Liver (tissue), 8 donors: ENCODE measurements at regions not wholly inside any gene's neighbourhood (a gene's known extent, or its start where the extent isn't known, plus 50 kb on each side); places are given as distances from the start of the nearest gene placed in this dataset.
A peak's percentile ranks its signal among the peaks of the same experiment; 100 is the strongest.

ENCODE experiments used
- DNase-seq: peaks from one replicate; pipeline ENCODE4 v3.0.0-alpha.2; 2017; ENCODE audit warnings: low spot score
- H3K27ac ChIP-seq, 2 donors: one replicate each; pipeline ENCODE4 v1.7.0; 2013; ENCODE audit warnings: inconsistent platforms in 2 of 2, low read length in 2 of 2, control low read depth in 1 of 2, low read depth in 1 of 2, mild to moderate bottlenecking in 1 of 2
- H3K27me3 ChIP-seq, 4 donors: one replicate each; pipeline versions ENCODE4 v1.6.1 to v1.7.0; 2013; ENCODE audit warnings: low read length in 3 of 4, inconsistent platforms in 1 of 4, mild to moderate bottlenecking in 1 of 4, moderate library complexity in 1 of 4; ENCODE audit not compliant: control insufficient read depth in 4 of 4, insufficient read depth in 4 of 4
- H3K36me3 ChIP-seq, 4 donors: one replicate each; pipeline versions ENCODE4 v1.6.1 to v1.7.0; 2013; ENCODE audit warnings: low read length in 3 of 4, mild to moderate bottlenecking in 3 of 4, low read depth in 1 of 4, moderate library complexity in 1 of 4; ENCODE audit not compliant: control insufficient read depth in 4 of 4, insufficient read depth in 3 of 4
- H3K4me1 ChIP-seq, 4 donors: one replicate each; pipeline versions ENCODE4 v1.6.1 to v1.7.0; 2013; ENCODE audit warnings: low read length in 3 of 4, mild to moderate bottlenecking in 3 of 4, moderate library complexity in 1 of 4; ENCODE audit not compliant: control insufficient read depth in 4 of 4, insufficient read depth in 4 of 4
- H3K4me3 ChIP-seq, 3 donors: one replicate each; pipeline versions ENCODE4 v1.6.1 to v1.7.0; 2013; ENCODE audit warnings: low read length in 3 of 3, control low read depth in 1 of 3, low read depth in 1 of 3, mild to moderate bottlenecking in 1 of 3
- H3K9ac ChIP-seq, 2 donors: one replicate each; pipeline ENCODE4 v1.7.0; 2013; ENCODE audit warnings: low read length in 2 of 2, mild to moderate bottlenecking in 2 of 2, moderate library complexity in 2 of 2, control low read depth in 1 of 2, low read depth in 1 of 2
- H3K9me3 ChIP-seq, 4 donors: one replicate each; pipeline versions ENCODE4 v1.6.1 to v1.7.0; 2013; ENCODE audit warnings: low read length in 3 of 4; ENCODE audit not compliant: control insufficient read depth in 4 of 4
- EGR1 ChIP-seq, 2 donors: IDR thresholded peaks; 2 replicates each; pipeline ENCODE4 v1.6.1; 2016 to 2018; ENCODE audit warnings: antibody characterized with exemption in 2 of 2, low read depth in 2 of 2
- FOXA1 ChIP-seq: IDR thresholded peaks from 2 replicates; pipeline ENCODE4 v1.6.1; 2016; ENCODE audit warnings: antibody characterized with exemption
- FOXA2 ChIP-seq: IDR thresholded peaks from 2 replicates; pipeline ENCODE4 v1.6.1; 2016; ENCODE audit warnings: antibody characterized with exemption
- GABPA ChIP-seq, 2 donors: IDR thresholded peaks in 1 of 2; conservative IDR thresholded peaks in 1 of 2; 2 replicates each; pipeline ENCODE4 v1.6.1; 2016; ENCODE audit warnings: antibody characterized with exemption in 2 of 2, mild to moderate bottlenecking in 1 of 2, moderate library complexity in 1 of 2
- HNF4A ChIP-seq, 2 donors: conservative IDR thresholded peaks; 2 replicates each; pipeline ENCODE4 v1.6.1; 2016; ENCODE audit warnings: antibody characterized with exemption in 2 of 2, mild to moderate bottlenecking in 2 of 2
- HNF4G ChIP-seq: IDR thresholded peaks from 2 replicates; pipeline ENCODE4 v1.6.1; 2016; ENCODE audit warnings: antibody characterized with exemption
- JUND ChIP-seq, 2 donors: IDR thresholded peaks; 2 replicates each; pipeline ENCODE4 v1.6.1; 2016; ENCODE audit warnings: antibody characterized with exemption in 2 of 2
- NR2F2 ChIP-seq: IDR thresholded peaks from 2 replicates; pipeline ENCODE4 v1.6.1; 2016; ENCODE audit warnings: antibody characterized with exemption
- RAD21 ChIP-seq, 2 donors: IDR thresholded peaks; 2 replicates each; pipeline ENCODE4 v1.6.1; 2016; ENCODE audit warnings: antibody characterized with exemption in 2 of 2, mild to moderate bottlenecking in 2 of 2
- RXRA ChIP-seq, 2 donors: IDR thresholded peaks; 2 replicates each; pipeline ENCODE4 v1.6.1; 2017 to 2018; ENCODE audit warnings: antibody characterized with exemption in 2 of 2, mild to moderate bottlenecking in 1 of 2
- SP1 ChIP-seq: IDR thresholded peaks from 2 replicates; pipeline ENCODE4 v1.6.1; 2018; ENCODE audit warnings: antibody characterized with exemption, mild to moderate bottlenecking
- TAF1 ChIP-seq: conservative IDR thresholded peaks from 2 replicates; pipeline ENCODE4 v1.6.1; 2016; ENCODE audit warnings: antibody characterized with exemption, mild to moderate bottlenecking
- YY1 ChIP-seq: IDR thresholded peaks from 2 replicates; pipeline ENCODE4 v1.6.1; 2016; ENCODE audit warnings: antibody characterized with exemption, mild to moderate bottlenecking
- WGBS: extraction: QIAGEN DNeasy Blood & Tissue Kit; methylation state at CpG from one replicate; pipeline ENCODE4 v1.1.7; 2013; 5-methylcytosine and 5-hydroxymethylcytosine counted together
- TF ChIP-seq, protein P1 (sequence below): IDR thresholded peaks from 2 replicates; pipeline ENCODE4 v1.6.1; 2016; ENCODE audit warnings: antibody characterized with exemption
- TF ChIP-seq, protein P2 (sequence below): IDR thresholded peaks from 2 replicates; pipeline ENCODE4 v1.6.1; 2016; ENCODE audit warnings: antibody characterized with exemption
- TF ChIP-seq, protein P3 (sequence below): IDR thresholded peaks from 2 replicates; pipeline ENCODE4 v1.6.1; 2016; ENCODE audit warnings: antibody characterized with exemption, mild to moderate bottlenecking
- TF ChIP-seq, protein P4 (sequence below): fragments of 150-350 bp; IDR thresholded peaks from 2 replicates; pipeline ENCODE4 v1.5.1; 2017; ENCODE audit warnings: improper control_type of control experiment, low read depth, low read length; ENCODE audit not compliant: missing input control
- TF ChIP-seq, protein P5 (sequence below): IDR thresholded peaks from 2 replicates; pipeline ENCODE4 v1.6.1; 2016; ENCODE audit warnings: antibody characterized with exemption
- donor health status: healthy.
- donor health status: healthy.
- donor health status: healthy.
- donor health status: healthy.
- donor health status: healthy.

DNA sequence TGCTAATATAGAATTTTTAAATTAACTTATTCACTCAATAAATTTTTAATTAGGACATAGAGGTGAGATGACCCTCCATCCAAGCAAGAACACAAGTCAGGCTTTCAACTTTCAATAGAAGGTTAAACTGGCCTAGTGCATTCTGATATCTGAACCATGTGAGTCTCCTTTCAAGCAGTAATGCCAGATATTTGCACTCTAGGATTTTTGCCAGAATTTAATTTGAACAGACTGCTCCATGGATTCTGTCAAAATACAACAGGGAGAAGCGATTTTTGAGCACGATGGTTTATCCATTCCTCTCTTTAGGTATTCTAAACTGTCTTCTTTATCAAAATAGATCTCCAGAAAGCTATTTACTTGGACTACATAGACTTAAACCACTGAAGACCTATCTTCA, 72.0 kb upstream of the DCLK2 start:
- no peak overlapping the region for H3K4me3 ChIP-seq
- 32% methylated on average over 2 of the region's 2 CpGs for WGBS
- H3K27me3 ChIP-seq = no peaks in the 10 kb centered on the region
- no peaks in the 10 kb centered on the region for H3K36me3 ChIP-seq
- no peak overlapping the region for H3K9ac ChIP-seq
- H3K9me3 ChIP-seq = no peaks in the 10 kb centered on the region
- peaks cover 0 to 11% (median 5%) of the 10 kb centered on the region in 4 donors for H3K4me1 ChIP-seq
- no peak for DNase-seq
- TF ChIP-seq EGR1 (IDR thresholded peaks at IDR 0.05; ENCODE audit: low read depth in 2 of 2) (no peak), RAD21 (IDR thresholded peaks at IDR 0.05) (peak; percentile 10 to 29), HNF4A (conservative IDR thresholded peaks at IDR 0.05) (no peak), FOXA1 (no peak), TAF1 (no peak), SP1 (no peak), NR2F2 (no peak), YY1 (peak; percentile 23), GABPA (IDR thresholded peaks at IDR 0.05 in 1 of 2, conservative IDR thresholded peaks at IDR 0.05 in 1 of 2) (no peak), RXRA (IDR thresholded peaks at IDR 0.05) (peak; percentile 7 to 13), FOXA2 (no peak), JUND (IDR thresholded peaks at IDR 0.05) (no peak)
- TF ChIP-seq, protein P1, sequence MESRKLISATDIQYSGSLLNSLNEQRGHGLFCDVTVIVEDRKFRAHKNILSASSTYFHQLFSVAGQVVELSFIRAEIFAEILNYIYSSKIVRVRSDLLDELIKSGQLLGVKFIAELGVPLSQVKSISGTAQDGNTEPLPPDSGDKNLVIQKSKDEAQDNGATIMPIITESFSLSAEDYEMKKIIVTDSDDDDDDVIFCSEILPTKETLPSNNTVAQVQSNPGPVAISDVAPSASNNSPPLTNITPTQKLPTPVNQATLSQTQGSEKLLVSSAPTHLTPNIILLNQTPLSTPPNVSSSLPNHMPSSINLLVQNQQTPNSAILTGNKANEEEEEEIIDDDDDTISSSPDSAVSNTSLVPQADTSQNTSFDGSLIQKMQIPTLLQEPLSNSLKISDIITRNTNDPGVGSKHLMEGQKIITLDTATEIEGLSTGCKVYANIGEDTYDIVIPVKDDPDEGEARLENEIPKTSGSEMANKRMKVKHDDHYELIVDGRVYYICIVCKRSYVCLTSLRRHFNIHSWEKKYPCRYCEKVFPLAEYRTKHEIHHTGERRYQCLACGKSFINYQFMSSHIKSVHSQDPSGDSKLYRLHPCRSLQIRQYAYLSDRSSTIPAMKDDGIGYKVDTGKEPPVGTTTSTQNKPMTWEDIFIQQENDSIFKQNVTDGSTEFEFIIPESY = no peak
- TF ChIP-seq, protein P2, sequence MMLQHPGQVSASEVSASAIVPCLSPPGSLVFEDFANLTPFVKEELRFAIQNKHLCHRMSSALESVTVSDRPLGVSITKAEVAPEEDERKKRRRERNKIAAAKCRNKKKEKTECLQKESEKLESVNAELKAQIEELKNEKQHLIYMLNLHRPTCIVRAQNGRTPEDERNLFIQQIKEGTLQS = no peak
- TF ChIP-seq, protein P3, sequence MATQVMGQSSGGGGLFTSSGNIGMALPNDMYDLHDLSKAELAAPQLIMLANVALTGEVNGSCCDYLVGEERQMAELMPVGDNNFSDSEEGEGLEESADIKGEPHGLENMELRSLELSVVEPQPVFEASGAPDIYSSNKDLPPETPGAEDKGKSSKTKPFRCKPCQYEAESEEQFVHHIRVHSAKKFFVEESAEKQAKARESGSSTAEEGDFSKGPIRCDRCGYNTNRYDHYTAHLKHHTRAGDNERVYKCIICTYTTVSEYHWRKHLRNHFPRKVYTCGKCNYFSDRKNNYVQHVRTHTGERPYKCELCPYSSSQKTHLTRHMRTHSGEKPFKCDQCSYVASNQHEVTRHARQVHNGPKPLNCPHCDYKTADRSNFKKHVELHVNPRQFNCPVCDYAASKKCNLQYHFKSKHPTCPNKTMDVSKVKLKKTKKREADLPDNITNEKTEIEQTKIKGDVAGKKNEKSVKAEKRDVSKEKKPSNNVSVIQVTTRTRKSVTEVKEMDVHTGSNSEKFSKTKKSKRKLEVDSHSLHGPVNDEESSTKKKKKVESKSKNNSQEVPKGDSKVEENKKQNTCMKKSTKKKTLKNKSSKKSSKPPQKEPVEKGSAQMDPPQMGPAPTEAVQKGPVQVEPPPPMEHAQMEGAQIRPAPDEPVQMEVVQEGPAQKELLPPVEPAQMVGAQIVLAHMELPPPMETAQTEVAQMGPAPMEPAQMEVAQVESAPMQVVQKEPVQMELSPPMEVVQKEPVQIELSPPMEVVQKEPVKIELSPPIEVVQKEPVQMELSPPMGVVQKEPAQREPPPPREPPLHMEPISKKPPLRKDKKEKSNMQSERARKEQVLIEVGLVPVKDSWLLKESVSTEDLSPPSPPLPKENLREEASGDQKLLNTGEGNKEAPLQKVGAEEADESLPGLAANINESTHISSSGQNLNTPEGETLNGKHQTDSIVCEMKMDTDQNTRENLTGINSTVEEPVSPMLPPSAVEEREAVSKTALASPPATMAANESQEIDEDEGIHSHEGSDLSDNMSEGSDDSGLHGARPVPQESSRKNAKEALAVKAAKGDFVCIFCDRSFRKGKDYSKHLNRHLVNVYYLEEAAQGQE = no peak
- TF ChIP-seq, protein P4, sequence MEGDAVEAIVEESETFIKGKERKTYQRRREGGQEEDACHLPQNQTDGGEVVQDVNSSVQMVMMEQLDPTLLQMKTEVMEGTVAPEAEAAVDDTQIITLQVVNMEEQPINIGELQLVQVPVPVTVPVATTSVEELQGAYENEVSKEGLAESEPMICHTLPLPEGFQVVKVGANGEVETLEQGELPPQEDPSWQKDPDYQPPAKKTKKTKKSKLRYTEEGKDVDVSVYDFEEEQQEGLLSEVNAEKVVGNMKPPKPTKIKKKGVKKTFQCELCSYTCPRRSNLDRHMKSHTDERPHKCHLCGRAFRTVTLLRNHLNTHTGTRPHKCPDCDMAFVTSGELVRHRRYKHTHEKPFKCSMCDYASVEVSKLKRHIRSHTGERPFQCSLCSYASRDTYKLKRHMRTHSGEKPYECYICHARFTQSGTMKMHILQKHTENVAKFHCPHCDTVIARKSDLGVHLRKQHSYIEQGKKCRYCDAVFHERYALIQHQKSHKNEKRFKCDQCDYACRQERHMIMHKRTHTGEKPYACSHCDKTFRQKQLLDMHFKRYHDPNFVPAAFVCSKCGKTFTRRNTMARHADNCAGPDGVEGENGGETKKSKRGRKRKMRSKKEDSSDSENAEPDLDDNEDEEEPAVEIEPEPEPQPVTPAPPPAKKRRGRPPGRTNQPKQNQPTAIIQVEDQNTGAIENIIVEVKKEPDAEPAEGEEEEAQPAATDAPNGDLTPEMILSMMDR = no peak
- H3K27ac ChIP-seq = no peak overlapping the region

DNA sequence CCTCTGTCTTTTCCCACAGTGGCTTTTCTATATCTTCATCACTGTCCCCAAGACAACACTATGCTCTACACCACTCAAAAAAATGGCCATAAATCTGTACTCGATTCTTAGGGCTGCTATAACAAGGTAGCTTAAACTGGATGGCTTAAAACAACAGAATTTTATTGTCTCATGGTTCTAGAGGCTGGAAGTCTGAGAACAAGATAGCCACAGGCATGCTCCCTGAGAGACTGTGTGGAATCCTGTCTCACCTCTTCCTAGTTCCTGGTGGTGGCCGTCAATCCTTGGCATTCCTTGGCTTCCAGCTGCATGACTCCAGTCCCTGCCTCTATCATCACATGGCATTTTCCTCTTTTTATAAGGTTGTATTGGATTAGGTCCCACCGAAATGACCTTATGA, 70.7 kb upstream of the DCLK2 start:
- WGBS = 91% methylated on average over 3 of the region's 3 CpGs
- H3K4me1 ChIP-seq = peaks cover 0 to 11% (median 5%) of the 10 kb centered on the region in 4 donors
- H3K9ac ChIP-seq = no peak overlapping the region
- H3K27ac ChIP-seq = no peak overlapping the region
- no peak overlapping the region for H3K4me3 ChIP-seq
- H3K27me3 ChIP-seq = no peaks in the 10 kb centered on the region
- H3K9me3 ChIP-seq = no peaks in the 10 kb centered on the region
- no peak for DNase-seq
- TF ChIP-seq NR2F2 (no peak), GABPA (IDR thresholded peaks at IDR 0.05 in 1 of 2, conservative IDR thresholded peaks at IDR 0.05 in 1 of 2) (no peak), RXRA (IDR thresholded peaks at IDR 0.05) (no peak), FOXA1 (no peak), FOXA2 (no peak), HNF4A (conservative IDR thresholded peaks at IDR 0.05) (no peak), TAF1 (no peak), YY1 (no peak), RAD21 (IDR thresholded peaks at IDR 0.05) (no peak), JUND (IDR thresholded peaks at IDR 0.05) (no peak), HNF4G (no peak)
- TF ChIP-seq, protein P3 = no peak
- TF ChIP-seq, protein P5, sequence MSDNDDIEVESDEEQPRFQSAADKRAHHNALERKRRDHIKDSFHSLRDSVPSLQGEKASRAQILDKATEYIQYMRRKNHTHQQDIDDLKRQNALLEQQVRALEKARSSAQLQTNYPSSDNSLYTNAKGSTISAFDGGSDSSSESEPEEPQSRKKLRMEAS = no peak
- TF ChIP-seq, protein P2 = no peak
- no peaks in the 10 kb centered on the region for H3K36me3 ChIP-seq
